ENCODE measurements at regions not wholly inside any gene's neighbourhood (a gene's known extent, or its start where the extent isn't known, plus 50 kb on each side); places are given as distances from the start of the nearest gene placed in this dataset.
"Not testable (repeated sequence)": the region's sequence is repeated elsewhere in the genome, so short reads cannot be mapped to it uniquely, and the experiment has no call there.

GRCh38 chr15:95758451-95758850 is 572.0 kb upstream of the NR2F2 start:
- DNase-seq (ENCODE audit: low spot score), result no peak

GRCh38 chr15:95758851-95759250 is 571.6 kb upstream of the NR2F2 start:
- no peak for DNase-seq (ENCODE audit: low spot score)

GRCh38 chr15:95760508-95760907 is 570.0 kb upstream of the NR2F2 start:
- peak; percentile 37 for DNase-seq (ENCODE audit: low spot score)

GRCh38 chr15:95761501-95762165 is 568.9 kb upstream of the NR2F2 start:
- no peak for DNase-seq (ENCODE audit: low spot score)

GRCh38 chr15:95763426-95763825 is 567.1 kb upstream of the NR2F2 start:
- no peak for DNase-seq (ENCODE audit: low spot score)

GRCh38 chr15:95765161-95765560 is 565.3 kb upstream of the NR2F2 start:
- DNase-seq (ENCODE audit: low spot score), result no peak

- DNase-seq (ENCODE audit: low spot score), result no peak
These were observed 560.3 kb upstream of the NR2F2 start for GRCh38 chr15:95770196-95770595.

- no peak for DNase-seq (ENCODE audit: low spot score)
These were observed 557.5 kb upstream of the NR2F2 start for GRCh38 chr15:95772982-95773381.

GRCh38 chr15:95784508-95784907 is 546.0 kb upstream of the NR2F2 start:
- DNase-seq (ENCODE audit: low spot score), result no peak

GRCh38 chr15:95785276-95785675 is 545.2 kb upstream of the NR2F2 start:
- not testable (repeated sequence) for DNase-seq (ENCODE audit: low spot score)

- no peak for DNase-seq (ENCODE audit: low spot score)
These were observed 537.3 kb upstream of the NR2F2 start for GRCh38 chr15:95793231-95793630.

GRCh38 chr15:95795386-95795785 is 535.1 kb upstream of the NR2F2 start:
- DNase-seq (ENCODE audit: low spot score), result no peak

- no peak for DNase-seq (ENCODE audit: low spot score)
These were observed 531.0 kb upstream of the NR2F2 start for GRCh38 chr15:95799286-95800200.

GRCh38 chr15:95804484-95804883 is 526.0 kb upstream of the NR2F2 start:
- DNase-seq (ENCODE audit: low spot score), result no peak

GRCh38 chr15:95812491-95812890 is 518.0 kb upstream of the NR2F2 start:
- no peak for DNase-seq (ENCODE audit: low spot score)

- no peak for DNase-seq (ENCODE audit: low spot score)
These were observed 515.6 kb upstream of the NR2F2 start for GRCh38 chr15:95814908-95815307.

- DNase-seq (ENCODE audit: low spot score), result no peak
These were observed 513.9 kb upstream of the NR2F2 start for GRCh38 chr15:95816591-95816990.

- DNase-seq (ENCODE audit: low spot score), result no peak
These were observed 507.5 kb upstream of the NR2F2 start for GRCh38 chr15:95822961-95823360.

GRCh38 chr15:95825208-95825607 is 505.3 kb upstream of the NR2F2 start:
- no peak for DNase-seq (ENCODE audit: low spot score)

- DNase-seq (ENCODE audit: low spot score), result no peak
These were observed 504.7 kb upstream of the NR2F2 start for GRCh38 chr15:95825671-95826411.

- DNase-seq (ENCODE audit: low spot score), result no peak
These were observed 503.9 kb upstream of the NR2F2 start for GRCh38 chr15:95826412-95827195.

GRCh38 chr15:95829062-95829461 is 501.4 kb upstream of the NR2F2 start:
- no peak for DNase-seq (ENCODE audit: low spot score)
